DMS53 treated with DMSO at 0.1 percent for 48 hours (cell line): ENCODE measurements at regions not wholly inside any gene's neighbourhood (a gene's known extent, or its start where the extent isn't known, plus 50 kb on each side); places are given as distances from the start of the nearest gene placed in this dataset.

Experiments
- DNase-seq: peaks from one replicate; lab custom pipeline; 2025; ENCODE audit not compliant: unreplicated experiment; lab: John Stamatoyannopoulos, UW

- DNase-seq: no peak
These were observed 200.3 kb upstream of the PPP2R2D start for GRCh38 chr10:131700506-131700905.

- no peak for DNase-seq
These were observed 199.5 kb upstream of the PPP2R2D start for GRCh38 chr10:131701131-131701947.

GRCh38 chr10:131702531-131703356, 198.1 kb upstream of the PPP2R2D start:
- no peak for DNase-seq

GRCh38 chr10:131703541-131703940, 197.3 kb upstream of the PPP2R2D start:
- DNase-seq: no peak

- DNase-seq: no peak
These were observed 196.9 kb upstream of the PPP2R2D start for GRCh38 chr10:131703941-131704340.

DNA sequence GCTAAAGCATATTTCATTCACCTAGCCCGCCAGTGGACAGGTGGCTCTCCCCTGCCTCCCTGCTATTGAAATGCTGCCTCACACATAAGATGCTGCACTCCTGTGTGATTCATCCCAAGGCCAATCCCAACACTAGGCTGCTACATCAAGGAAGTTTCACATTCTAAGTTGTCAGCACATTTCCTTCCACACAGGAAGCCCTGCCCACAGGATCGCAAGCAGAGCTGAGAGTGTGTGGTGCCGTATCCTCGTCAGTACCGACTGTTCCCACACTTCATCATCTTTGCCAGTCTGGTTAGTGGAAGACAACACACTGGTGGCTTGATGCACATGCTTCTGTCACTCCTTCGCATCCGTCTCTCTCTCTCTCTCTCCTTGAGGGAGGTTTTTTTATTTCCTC, 194.3 kb upstream of the PPP2R2D start:
- no peak for DNase-seq

GRCh38 chr10:131706952-131707351, 193.9 kb upstream of the PPP2R2D start:
- no peak for DNase-seq

DNA sequence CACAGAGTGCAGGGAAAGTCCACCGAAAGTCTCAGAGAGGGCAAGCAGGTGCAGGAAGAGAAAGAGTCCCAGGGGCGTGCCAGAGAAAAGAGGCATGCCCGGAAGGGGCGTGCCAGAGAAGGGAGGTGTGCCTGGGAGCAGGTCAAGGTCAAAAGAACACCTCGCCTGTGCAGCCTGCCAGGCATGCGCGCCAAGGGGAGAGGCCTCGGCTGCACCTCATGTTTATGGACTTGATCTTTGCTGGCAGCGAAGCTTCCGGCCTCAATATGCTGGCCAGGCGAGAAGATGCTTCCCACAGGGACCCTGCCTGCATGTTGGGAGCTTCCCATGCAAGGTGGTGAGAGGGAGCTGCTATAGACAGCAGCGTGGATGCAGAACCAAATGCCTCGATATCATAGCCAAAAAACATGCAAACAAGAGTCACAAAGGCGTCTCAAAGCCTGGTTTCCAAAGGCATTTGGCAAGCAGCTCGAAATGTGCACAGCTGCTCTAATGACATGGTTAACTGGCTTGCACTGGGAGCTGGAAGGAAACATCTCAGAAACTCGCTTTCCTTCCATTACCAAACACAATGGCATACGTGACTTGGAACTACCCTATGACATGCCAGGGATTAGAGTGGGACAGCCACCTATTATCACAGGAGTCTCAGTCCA, 192.5 kb upstream of the PPP2R2D start:
- DNase-seq: no peak

DNA sequence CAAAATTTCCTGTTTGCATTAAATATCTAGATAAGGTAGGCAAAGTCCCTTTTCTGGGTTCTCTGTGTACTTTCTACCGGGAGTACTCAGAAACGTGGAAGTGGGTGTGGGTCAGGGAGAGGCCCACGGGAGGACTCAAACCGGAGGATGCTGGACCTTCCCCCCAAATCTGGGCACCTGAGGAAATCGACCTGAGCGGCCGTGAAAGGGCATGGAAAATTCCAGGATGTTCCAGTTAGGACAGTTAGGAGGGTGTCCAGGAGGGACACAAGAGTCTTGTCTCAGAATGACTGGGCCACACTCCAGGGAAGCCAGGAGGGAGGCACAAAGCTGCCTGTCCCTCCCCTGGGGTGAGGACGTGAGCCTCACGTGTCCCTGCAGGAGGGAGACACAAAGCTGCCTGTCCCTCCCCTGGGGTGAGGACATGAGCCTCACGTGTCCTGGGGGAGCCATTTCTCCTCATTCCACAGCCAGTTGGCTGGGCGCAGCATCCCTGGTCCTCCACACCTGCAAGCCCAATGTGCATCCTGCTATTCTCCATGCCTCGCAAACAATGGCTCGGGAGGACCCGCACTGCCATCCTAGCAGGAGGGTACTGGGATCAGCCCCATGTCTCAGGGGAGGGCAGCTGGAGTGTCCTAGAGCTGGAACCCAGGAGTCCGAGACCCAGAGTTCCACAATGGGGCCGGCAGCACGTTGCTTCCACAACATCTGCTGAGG, 190.5 kb upstream of the PPP2R2D start:
- DNase-seq: no peak

DNA sequence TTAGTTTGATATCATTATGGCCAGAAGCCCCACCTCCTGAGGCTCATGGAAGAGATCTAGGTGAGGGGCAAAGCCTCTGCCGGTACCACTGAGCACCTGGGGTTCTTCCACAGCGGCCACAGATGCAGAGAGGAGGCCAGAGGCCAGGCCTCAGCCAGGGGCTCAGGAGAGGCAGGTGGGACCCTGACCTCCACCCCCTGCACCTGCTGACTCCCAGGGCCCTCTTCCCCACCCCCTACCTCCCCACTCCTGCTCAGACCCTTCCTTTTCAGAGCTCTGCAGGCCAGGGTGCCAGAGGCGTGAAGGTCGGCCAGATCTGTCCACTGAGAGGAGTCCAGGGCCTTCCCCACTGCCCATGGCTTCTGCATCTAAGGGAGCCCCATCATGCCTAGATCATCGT, 178.7 kb upstream of the PPP2R2D start:
- no peak for DNase-seq

DNA sequence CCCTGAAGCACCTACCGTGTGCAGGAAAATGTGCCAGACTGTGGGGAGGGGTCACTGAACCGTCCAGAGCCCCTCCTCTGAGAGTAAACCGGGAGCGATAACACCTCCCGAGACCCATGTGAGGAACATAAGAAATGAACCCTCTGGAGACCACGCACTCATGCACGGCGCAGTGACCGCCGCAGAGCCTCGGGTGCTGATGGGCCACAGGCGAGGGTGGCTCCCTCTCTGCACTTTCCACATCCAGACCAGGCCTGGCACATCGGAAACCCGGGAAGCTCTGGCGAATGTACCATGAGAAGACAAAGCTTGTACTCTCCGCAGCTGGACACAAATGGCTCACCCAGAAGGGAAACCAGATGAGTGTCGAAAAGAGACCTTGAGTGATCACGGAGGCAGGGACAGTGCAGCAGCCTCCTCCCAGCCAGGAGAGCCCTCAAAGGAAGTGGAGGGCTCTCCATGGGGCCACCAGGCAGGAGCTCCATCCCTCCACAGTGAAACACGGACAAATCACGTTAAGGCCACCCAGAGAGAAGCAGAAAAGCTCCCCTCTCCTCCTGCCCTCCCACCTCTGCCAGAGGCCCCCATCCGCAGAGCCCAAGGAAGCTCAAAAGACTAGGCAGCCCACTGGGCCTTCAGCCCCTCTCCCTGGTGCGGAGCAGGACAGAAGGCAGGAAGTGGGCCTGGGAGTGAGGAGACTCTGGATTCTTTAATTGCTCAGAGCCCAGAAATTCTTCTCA, 178.1 kb upstream of the PPP2R2D start:
- no peak for DNase-seq

- DNase-seq: no peak
These were observed 177.3 kb upstream of the PPP2R2D start for GRCh38 chr10:131723297-131724168.

DNA sequence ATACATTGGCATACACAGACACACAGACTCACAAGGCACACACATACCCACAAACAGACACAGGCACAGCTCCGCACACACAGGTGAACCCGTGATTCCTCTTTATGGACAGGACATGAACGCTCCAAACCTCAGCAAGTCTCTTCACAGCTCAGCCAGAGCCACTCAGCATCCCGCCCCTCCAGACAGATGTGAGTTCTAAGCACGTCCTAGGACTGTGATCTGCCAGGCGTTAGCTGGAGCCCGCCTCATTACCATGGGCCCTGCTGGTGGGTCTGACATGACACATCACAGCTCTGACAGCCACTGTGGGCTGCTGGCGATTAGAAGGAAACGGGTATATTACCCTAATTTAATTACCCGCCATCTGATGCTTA, 176.7 kb upstream of the PPP2R2D start:
- DNase-seq: no peak

DNA sequence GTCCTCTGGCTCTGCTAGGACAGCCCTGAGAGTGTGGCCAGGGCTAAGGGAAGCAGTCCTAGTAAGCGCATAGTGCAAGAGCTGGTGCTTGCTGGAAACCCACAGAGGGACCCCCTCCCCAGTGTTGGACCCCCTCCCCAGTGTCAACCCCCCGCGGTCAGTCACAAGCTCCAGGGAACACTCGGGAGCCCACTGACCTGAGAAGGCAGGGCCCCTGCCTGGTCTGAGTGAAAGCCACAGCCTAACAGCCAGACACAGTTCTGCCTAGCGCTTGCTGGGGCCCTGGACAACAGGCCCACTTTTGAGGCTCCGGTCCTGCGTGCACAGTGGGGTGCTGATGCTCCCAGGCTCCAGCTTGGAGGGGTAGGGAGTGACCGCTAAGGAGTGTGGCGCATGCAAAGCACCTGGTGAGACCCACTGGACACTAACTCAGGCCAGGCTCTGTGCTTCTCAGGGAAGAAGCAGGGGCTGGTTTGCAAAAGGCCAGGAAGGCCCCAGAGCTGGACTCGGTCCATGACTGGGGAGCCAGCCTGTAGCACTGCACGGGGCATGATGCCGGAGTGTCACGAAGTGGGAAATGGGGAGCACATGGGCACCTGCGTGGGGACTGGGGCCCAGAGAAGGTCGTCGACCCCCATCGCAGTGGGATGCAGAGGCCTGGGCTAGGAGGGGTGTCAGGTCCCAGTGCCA, 175.8 kb upstream of the PPP2R2D start:
- no peak for DNase-seq

DNA sequence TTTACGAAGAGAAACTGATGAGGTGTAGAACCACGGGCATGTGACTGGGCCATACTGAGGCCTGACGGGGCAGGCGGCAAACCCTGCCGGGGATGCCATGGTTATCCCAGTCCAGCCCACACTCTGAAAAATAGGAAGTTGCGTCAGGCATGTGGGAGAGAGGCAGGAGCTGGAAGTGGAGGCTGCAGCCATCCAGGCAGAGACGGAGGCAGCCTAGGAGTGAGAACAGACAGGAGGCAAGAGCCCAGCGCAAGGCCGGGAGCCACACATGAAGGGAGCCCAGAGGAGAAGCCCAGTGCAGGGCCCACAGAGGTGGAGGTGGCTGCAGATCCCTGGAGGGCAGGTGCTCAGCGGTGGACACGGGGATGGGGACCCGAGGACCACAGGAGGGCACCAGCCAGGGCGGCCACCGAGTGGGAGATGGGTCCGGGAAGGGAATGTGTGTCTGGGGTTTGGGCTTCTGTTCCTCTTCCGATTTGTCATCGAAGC, 175.2 kb upstream of the PPP2R2D start:
- DNase-seq: no peak

DNA sequence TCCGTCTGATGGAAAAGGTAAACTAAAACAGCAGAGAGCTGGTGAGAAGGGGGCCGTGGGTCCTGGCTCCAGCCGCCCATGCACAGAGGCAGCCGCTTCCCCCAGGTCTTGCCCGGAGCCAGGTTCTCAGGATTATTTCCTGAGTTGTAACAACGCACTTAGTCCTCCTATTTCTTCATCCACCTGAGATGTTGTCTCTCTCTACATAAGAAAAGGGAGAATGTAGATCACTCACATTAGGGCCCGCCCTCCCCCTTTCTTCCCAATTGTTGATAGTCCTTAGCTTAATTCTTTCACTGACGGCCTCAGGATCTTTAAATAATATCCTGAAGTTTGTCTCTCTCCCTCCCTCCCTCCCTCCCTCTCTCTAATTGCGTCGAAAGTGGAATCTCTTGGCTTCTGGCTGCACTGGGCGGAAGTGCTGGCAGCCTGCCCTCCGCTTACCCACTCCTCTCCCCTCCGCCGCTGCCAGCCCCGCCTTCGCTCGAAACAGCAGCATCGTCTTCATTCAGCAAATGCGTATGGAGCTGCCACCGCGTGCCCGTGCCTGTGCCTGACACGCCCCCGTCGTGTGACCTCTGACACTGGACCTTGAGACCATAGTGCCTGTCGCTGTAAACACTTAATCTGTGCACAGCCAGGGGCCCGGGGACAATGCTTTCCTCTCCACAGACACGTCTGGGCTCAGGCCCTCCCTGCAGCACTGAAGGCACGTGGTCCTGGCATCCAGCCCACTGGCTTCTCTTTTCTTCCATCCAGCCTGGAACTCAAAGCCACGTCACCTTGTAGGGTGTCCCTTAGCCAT, 174.5 kb upstream of the PPP2R2D start:
- DNase-seq: no peak

- no peak for DNase-seq
These were observed 173.8 kb upstream of the PPP2R2D start for GRCh38 chr10:131726967-131727366.

- no peak for DNase-seq
These were observed 173.2 kb upstream of the PPP2R2D start for GRCh38 chr10:131727560-131727959.
